ENCODE measurements at regions not wholly inside any gene's neighbourhood (a gene's known extent, or its start where the extent isn't known, plus 50 kb on each side); places are given as distances from the start of the nearest gene placed in this dataset.
"Not testable (repeated sequence)": the region's sequence is repeated elsewhere in the genome, so short reads cannot be mapped to it uniquely, and the experiment has no call there.

- H3K27ac ChIP-seq, result no peak overlapping the region
- no peak overlapping the region for H3K4me3 ChIP-seq
- H3K27me3 ChIP-seq, result no peaks in the 10 kb centered on the region
- TF ChIP-seq POLR2A (IDR thresholded peaks at IDR 0.05), result no peak
- TF ChIP-seq CTCF (IDR thresholded peaks at IDR 0.05), result no peak
- H3K9me3 ChIP-seq, result no peaks in the 10 kb centered on the region
- H3K4me1 ChIP-seq, result no peaks in the 10 kb centered on the region
- DNase-seq, result no peak
- H3K36me3 ChIP-seq, result no peaks in the 10 kb centered on the region
Measured at GRCh38 chr1:102463328-102463727, 466.6 kb upstream of the OLFM3 start.

GRCh38 chr1:102442317-102442716 lies 445.6 kb upstream of the OLFM3 start:
- not testable (repeated sequence) for H3K27ac ChIP-seq, H3K4me3 ChIP-seq

GRCh38 chr1:102435483-102435882 lies 438.8 kb upstream of the OLFM3 start:
- Histone ChIP-seq H3K4me1 (no peaks in the 10 kb centered on the region), H3K36me3 (no peaks in the 10 kb centered on the region), H3K9me3 (no peaks in the 10 kb centered on the region), H3K27me3 (no peaks in the 10 kb centered on the region), H3K27ac (no peak overlapping the region), H3K4me3 (no peak overlapping the region)
- TF ChIP-seq POLR2A (IDR thresholded peaks at IDR 0.05) (no peak), CTCF (IDR thresholded peaks at IDR 0.05) (no peak)
- DNase-seq, result no peak

More at GRCh38 chr1:102442317-102442716, 445.6 kb upstream of the OLFM3 start:
- H3K36me3 ChIP-seq, H3K27me3 ChIP-seq, DNase-seq, H3K9me3 ChIP-seq, H3K4me1 ChIP-seq: not testable (repeated sequence)

- no peak overlapping the region for H3K4me3 ChIP-seq
- no peaks in the 10 kb centered on the region for H3K4me1 ChIP-seq
- H3K36me3 ChIP-seq, result no peaks in the 10 kb centered on the region
- no peaks in the 10 kb centered on the region for H3K9me3 ChIP-seq
- no peak overlapping the region for H3K27ac ChIP-seq
- no peaks in the 10 kb centered on the region for H3K27me3 ChIP-seq
- no peak for DNase-seq
- TF ChIP-seq CTCF (IDR thresholded peaks at IDR 0.05), result peak in 2 of 6 experiments; percentile 5 to 14
- TF ChIP-seq POLR2A (IDR thresholded peaks at IDR 0.05), result no peak
Measured at GRCh38 chr1:102434421-102434820, 437.7 kb upstream of the OLFM3 start.

GRCh38 chr1:102431253-102431652 lies 434.5 kb upstream of the OLFM3 start:
- Histone ChIP-seq H3K27ac (no peak overlapping the region), H3K27me3 (no peaks in the 10 kb centered on the region), H3K9me3 (no peaks in the 10 kb centered on the region), H3K4me3 (no peak overlapping the region), H3K36me3 (no peaks in the 10 kb centered on the region), H3K4me1 (no peaks in the 10 kb centered on the region)
- TF ChIP-seq CTCF (IDR thresholded peaks at IDR 0.05), result no peak
- TF ChIP-seq POLR2A (IDR thresholded peaks at IDR 0.05), result no peak
- no peak for DNase-seq

- TF ChIP-seq POLR2A (IDR thresholded peaks at IDR 0.05) (no peak), CTCF (IDR thresholded peaks at IDR 0.05) (no peak)
- Histone ChIP-seq H3K27ac (no peak overlapping the region), H3K4me3 (no peak overlapping the region), H3K9me3 (no peaks in the 10 kb centered on the region), H3K36me3 (no peaks in the 10 kb centered on the region), H3K4me1 (no peaks in the 10 kb centered on the region), H3K27me3 (no peaks in the 10 kb centered on the region)
- DNase-seq, result no peak
Measured at GRCh38 chr1:102420034-102420433, 423.3 kb upstream of the OLFM3 start.

All from Peyer's patch (tissue), 4 donors.